Ramos (cell line): ENCODE measurements at regions not wholly inside any gene's neighbourhood (a gene's known extent, or its start where the extent isn't known, plus 50 kb on each side); places are given as distances from the start of the nearest gene placed in this dataset.

Experiments used
- in situ Hi-C: fragments of 300-500 bp; cut with MboI; formaldehyde crosslinking; loops from one replicate; pipeline ENCODE4 v1.14.3; 2022; ENCODE audit warnings: low sequenced_read_pairs; ENCODE audit not compliant: unreplicated experiment

DNA sequence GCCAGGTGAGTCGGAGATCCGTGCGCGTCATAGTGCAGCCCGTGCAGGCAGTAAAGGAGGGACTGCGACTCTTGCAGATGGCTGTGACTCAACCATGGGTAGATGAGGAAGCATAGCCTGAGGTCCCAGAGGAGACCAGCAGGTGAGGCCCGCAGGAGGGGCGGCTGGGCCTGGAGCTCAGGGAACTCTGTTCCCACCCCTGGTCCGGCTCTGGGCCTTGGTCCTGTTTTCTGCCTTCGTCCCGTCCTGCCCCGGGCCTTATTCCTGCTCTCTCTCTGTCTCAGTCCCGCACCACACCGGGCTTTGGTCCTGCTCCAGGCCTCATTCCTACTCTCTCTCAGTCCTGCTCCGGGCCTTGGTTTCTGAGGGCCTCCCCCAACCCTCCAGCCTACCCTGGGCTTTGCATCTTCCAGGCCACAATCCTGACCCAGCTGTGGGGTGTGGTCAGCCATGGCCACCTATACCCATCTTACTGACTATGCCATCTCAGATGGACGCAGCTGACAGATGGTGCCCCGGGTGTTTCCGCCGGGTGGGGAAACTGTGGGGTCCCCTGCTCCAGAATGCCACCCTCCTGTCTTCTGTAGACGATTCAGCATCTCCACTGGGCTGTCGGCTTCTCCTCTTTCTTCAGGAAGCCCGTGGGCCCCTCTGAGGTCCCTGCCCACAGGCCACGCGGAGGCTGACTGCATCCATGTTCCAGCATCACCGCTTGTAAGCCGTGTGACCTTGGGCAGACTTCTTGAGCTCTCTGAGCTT is 1134.1 kb downstream of the BRD1 start:
- in situ Hi-C loops: no loop called here

DNA sequence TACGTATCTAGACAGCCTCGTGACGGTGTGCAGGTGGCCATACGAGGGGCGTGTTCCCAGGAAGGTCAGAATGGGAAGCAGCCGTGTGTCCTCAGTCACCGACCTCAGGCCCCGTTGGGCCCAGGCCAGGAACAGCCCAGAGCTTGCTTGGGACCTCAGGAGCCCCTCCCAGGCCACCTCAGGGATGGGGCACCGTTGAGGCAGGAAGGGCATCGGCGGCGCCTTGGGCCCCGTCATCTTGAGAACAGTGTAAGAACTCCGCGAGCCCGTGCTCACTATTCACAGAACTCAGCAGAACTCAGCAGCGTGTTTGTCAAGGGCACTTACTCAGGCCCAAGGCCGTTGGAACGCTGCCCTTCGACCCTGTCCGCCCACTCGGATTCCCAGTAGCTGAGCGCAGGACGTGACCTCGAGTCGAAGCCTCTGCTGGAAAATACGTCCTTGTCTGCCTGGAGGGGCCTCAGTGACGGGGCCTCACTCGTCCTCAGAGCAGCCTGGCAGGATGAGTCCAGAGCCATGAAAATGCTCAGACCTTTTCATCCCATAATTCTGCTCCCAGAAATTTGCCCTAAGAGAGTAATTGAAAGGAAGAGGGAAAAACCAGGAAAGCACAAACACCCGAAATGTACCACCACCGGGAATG is 1134.8 kb downstream of the BRD1 start:
- in situ Hi-C loops: no loop called here

DNA sequence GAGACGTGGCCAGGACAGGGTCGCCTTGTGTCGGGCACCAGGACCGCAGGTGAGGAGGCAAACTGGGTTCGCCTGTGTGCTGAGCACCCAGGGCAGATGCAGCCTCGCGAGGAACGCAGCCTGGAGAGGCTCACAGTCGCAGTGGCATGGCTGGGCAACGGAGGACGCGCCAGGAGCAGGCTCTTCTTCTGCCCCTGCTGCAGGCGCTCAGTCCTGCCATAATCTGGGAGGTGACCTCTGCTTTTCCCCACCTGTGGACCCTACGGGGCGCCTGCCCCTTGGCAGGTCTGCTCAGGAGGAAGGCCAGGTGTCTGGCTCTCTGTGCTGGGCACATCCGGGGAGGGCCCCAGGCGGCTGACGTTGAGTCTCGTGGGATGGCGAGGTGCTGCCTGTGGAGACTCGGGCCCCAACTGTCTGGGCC is 1136.2 kb downstream of the BRD1 start:
- in situ Hi-C loops: no loop called here

DNA sequence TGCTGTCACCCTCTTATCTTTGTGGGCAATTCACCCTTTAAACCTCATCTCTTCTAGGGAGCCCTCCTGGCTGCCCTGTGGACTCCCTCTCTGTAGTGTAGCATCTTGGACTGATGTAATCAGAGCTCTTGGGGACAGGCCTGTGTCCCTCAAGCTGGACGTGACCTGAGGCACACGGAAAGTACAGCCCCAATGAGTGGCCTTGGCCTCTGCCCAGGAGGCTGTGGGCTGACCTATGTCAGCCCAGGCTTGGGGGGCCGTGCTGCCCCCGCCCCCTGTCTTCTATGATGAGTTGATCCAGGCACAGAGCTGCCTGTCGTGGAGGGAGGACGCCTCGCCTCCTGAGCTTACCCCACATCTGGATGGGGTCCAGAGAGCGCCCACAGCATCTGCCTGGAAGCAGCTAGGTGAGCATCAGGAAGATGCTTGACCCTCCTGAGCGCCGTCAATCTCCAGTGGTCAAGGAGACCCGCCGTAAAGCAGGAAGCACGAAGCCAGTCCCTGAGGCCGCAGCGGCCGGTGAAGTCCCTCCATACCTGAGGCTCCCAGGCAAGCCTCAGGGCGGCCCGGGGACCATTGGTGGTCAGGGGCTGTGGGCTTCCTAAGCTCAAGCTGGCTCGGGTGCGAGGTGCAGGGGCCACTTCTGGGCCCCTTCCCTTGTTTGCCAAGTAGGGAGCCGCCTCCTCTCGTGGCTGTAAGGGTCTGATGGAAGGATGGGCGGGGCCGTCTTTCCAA is 1136.9 kb downstream of the BRD1 start:
- in situ Hi-C loops: no loop called here

DNA sequence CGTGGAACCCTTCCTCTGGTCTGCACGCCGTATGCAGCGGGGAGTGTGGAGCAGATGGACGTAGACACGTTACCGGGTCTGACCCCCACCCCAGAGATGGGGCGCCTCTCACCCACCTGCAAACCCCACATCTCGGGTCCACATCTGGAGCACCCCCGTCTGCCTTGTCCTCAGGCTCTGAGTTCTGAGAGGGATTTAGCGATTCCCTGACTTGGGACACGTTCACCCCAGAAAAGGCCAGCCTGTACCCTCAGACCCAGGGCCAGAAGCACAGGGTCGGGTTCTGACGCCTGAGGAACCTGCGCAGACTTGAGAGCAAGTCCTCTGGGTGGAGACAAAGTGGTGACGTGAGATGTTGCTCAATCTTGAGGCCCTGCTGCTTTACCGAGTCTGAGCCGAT is 1138.5 kb downstream of the BRD1 start:
- in situ Hi-C loops: no loop called here

DNA sequence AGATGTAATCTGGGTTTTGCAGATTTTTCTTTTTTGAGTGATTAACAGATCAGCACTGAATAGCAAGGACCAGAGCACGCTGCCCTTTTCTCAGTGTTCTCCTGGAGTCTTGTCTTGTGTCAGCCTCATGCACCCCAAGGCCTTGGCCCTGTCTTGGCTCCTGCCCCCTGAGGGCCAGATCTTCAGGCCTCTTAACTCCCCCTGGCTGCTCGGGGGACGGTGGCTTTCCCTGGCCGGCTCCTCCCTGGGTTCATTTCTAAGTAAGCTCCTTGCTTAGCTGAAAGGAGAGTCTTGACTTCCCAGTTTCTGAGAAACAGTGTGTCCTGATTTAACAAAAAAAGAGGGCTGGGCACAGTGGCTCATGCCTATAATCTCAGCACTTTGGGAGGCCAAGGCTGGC is 1139.3 kb downstream of the BRD1 start:
- in situ Hi-C loops: no loop called here

DNA sequence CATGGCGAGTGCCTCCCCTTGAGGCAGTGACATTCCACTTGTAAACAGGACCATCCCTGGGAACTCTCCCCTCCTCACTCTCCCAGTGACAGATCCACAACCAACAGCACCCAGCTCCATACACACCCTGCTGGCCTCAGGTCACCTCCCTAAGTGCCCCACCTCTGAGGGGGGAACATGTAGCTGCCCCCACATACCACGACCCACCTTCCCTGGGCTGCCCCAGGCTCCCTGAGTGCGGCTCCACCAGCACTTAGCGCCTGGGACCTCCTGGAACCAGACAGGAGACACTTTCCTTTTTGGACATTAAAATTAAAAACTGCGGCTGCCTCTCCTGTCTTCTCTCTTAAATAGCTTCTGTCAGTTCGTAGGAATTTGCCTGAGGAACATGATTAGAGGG is 1140.1 kb downstream of the BRD1 start:
- in situ Hi-C loops: no loop called here

DNA sequence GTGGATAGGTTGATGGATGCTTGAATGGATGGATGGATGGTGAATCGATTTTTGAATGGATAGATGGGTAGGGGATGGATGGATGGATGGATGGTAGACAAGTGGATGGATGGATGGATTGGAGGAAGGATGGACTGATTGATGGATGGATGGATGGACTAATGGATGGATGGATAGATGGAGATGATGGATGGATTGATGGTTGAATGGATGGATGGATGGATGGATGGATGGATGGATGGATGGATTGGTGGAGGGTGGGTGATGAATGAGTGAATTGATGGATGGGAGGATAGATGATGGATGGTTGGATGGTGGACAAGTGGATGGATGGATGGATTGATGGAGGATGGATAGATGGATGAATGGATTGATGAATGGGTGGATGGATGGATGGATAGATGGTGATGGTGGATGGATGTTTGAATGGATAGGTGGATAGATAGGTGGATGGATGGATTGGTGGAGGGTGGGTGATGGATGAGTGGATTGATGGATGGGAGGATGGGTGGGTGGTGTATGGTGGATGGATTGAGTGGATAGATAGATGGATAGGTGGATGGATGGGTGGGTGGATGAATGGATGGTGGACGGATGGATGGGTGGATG is 1140.9 kb downstream of the BRD1 start:
- in situ Hi-C loops: no loop called here

DNA sequence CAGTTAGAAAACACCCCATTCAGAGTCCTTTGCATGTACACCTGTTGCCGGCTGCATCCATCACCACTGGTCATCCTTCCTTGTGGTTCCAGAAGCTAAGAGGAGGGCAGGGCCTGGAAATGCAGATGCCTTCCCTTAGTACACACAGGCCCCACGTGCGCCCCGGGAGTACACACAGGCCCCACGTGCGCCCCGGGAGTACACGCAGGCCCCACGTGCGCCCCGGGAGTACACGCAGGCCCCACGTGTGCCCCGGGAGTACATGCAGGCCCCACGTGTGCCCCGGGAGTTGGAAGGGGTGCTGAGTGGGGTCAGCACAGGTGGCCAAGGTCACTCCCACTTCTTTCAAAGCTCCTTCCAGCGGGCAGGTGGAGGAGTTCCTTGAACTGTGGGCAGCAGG is 1141.9 kb downstream of the BRD1 start:
- in situ Hi-C loops: no loop called here

DNA sequence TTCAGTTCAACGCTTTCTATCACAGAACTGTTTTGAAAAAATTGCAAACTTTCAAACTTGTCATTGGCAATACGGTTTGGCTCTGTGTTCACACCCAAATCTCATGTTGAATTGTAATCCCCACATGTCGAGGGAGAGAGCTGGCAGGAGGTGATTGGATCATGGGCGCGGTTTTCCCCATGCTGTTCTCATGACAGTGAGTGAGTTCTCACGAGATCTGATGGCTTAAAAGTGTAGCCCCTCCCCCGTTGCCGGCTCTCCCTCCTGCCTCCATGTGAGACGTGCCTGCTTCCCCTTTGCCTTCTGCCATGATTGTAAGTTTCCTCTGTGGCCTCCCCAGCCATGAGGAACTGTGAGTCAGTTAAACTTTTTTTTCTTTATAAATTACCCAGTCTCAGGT is 1144.0 kb downstream of the BRD1 start:
- in situ Hi-C loops: no loop called here

DNA sequence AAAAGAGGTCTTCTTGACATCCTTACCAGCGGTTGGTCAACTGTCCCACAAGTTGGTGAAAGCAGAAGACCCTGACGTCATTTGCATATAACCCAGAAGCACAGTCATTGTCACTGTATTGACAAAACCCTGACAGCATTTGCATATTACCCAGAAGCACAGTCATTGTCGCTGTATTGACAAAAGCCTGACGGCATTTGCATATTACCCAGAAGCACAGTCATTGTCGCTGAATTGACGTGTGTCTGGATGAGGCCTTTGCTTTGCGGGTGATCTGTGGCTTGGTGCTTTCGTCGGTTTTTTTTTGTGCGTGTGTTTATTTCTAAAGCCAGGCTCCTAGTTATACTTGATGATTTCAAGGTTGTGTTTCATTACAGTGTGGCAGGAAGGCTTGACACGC is 1145.2 kb downstream of the BRD1 start:
- in situ Hi-C loops: no loop called here

DNA sequence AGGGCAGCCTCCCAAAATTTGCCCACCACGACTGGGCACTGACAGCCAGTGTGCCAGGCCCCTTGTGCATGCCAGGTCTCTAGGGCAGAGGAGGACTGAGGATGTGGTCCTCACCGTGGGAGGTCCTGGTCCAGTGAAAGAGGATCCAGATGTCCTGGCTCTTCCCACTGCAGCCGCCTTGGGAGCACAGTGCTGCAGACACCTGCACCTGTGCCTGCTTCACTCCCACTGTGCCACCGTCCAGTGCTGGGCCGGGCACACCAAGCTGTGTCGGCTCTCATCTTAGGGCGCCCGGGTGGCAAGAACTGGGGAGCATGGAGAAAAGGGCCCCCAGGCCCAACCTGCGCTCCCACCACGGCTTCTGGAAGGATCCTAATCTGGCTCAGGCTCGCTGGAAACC is 1147.1 kb downstream of the BRD1 start:
- in situ Hi-C loops: no loop called here

DNA sequence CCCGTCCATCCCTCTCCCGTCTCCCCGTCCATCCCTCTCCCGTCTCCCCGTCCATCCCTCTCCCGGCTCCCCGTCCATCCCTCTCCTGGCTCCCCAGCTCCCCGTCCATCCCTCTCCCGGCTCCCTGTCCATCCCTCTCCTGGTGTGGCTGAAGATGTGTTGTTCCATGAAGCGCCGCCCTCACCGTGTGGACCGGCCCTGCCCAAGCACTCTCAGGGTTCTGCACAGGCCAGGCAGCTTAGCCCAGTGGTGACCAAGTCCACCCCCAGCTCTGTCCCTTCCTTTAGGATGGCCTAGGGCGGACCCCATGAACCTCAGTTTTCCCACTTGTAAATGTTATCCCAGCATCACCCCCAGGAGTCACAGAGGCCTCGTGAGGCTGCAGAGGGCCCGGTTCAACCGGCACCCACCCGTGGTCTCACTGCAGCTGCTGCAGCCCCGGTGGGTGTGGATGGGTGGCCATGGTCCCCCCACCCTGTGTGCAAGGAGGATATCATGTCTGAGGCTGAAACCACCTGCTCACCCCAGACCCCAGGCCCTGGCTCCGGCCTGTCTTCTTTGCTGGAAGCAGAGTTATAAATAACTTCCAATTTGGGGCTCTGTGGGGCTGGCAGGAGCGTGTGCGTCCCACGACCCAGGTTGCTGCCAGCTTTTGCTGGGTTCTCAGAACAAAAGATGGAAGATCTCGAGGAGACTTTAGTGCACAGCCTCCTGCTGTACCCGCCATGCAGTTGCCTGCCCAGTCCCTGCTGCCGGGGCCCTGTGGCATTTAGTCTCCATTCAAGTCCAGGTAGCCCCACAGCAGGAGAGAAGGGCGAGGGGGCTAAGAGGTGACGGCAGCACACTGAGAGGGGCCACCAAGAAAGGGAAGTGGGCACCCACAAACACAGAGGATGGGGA is 1147.8 kb downstream of the BRD1 start:
- in situ Hi-C loops: no loop called here

DNA sequence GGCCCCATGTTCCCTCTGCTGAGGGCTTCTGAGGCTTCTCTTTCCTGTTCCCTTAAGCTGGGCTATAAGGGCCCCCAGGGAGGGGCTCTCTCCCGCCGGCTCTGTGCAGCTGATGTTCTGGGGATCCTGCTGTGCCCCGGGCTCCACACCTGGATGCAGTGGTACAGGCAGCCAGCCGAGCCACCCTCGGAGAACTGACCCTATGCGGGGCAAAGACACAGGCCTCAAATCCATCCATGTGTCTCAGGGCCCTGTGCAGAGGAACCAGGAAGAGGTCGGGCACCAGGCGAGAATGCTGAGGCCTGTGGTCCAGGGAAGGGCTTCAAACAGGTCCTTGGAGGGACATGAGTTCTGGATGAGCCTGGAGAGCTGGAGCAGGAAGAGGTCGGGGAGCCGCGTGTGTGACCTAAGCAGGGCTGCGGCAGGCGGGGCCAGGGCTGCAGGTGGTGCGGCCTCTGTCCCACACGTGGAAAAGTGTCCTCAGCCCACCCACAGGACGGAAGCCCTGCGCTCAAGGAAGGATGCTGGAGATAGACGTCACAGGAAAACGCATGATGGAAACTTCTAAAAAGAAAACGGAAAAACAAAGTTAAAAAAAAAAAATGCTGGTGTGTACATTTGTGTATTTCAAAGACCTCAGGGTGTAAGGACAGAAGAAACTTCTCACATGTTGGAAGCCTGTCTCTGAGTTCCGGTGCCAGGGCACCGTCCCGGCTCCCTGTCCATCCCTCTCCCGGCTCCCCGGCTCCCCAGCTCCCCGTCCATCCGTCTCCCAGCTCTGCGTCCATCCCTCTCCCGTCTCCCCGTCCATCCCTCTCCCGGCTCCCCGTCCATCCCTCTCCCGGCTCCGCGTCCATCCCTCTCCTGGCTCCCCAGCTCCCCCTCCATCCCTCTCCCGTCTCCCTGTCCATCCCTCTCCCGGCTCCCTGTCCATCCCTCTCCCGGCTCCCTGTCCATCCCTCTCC is 1149.2 kb downstream of the BRD1 start:
- in situ Hi-C loops: no loop called here

DNA sequence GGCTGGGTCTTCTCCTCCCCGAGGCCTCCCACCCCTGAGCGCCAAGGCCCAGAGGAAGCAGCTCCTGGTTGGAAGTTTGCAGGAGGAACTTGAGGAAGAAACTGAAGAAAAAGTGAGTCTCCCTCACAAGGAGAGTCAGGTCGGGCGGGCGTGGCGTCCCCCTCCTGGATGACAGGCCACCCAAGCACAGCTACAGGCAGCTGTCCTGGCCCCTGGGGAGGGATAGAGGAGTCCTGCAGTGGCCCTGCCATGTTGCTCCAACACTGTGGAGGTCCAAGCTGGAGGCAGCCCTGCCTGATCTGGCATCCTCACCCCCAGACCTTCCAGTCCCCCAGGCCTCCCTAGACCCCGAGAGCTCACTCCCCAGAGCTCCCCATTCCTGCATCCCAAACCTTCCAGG is 1150.1 kb downstream of the BRD1 start:
- in situ Hi-C loops: no loop called here

DNA sequence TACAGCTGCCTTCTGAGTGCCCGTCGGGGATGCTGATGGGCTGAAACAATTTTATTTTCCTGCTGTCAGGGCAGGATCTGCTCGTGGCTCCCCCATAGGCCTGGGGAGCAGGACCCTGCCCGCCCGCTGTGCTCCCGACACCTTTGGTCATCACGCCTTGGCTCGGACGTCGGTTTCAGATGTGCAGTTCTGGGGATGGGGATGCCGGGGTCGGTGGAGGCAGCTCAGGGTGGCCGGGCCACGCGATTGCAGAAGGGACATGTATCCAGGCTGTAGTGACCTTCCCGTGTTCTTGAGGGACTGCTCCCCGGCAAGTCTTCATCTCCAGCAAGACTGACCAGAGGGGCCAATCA is 1150.5 kb downstream of the BRD1 start:
- in situ Hi-C loops: no loop called here

DNA sequence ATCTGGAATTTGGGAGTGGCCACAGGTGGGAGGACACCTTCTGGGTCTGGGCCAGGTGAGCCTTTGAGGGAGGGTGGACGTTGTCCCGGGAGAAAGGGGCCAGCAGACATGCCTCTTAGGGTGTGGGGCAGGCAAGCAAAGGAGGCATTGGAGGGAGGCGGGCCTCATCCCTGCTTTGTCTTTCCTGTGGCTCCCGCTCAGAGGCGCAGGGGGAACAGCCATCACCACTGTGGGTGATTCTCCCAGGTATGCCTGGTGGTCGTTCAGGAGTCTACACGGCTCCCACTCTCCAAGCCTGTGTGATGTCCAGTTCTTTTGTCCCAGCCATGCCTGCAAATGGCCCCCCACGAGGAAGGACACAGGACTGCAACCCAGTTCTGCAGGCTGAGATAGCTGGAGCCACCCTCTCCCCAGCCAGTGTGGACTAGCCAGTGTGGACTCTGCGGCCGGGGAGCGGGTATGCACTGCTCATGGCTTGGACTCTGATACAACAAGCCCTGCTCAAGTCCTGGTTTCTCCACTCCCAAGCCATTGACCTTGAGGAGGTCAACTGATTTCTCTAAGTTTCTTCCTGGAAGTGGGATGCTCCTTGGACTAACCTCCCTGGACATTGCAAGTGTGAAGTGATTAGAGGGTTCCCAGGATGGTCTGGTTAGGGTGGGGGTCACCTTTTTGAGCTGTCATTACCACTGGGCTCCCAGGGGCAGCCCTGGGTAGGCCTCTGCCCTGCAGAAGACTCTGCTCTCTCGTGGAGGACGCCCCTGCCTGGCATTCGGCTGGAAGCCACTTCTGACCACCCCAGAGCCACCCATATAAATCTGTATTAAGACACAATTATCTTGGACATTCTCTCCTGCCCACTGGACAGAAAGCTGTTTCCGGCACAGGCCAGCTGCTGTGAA is 1151.2 kb downstream of the BRD1 start:
- in situ Hi-C loops: no loop called here

DNA sequence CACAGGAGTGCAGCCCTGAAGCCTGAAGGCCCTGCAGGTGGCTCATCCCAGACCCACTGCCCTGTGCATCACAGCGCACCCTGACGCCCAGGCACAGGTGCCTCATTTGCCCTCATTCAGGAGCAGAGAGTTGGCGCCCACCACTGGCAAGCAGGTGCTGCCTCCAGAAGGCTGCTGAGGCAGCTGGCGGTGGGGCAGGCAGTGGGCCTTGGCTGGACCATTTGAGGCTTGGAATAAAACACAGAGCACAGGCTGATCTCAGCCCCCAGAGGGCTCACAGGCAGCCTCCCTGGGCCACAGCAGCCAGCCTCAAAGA is 1151.9 kb downstream of the BRD1 start:
- in situ Hi-C loops: no loop called here
